BJ (cell line): ENCODE measurements at regions not wholly inside any gene's neighbourhood (a gene's known extent, or its start where the extent isn't known, plus 50 kb on each side); places are given as distances from the start of the nearest gene placed in this dataset.

Source experiments
- CTCF ChIA-PET: fragments of 350-600 bp; formaldehyde crosslinking; extraction: SDS; loops from one replicate; lab custom pipeline; 2021; ENCODE audit warnings: antibody characterized with exemption, inconsistent platforms; lab: Yijun Ruan, JAX
- POLR2A ChIA-PET: fragments of 300-600 bp; sonication (Branson Sonifier 250); formaldehyde crosslinking; extraction: SDS; loops from one replicate; lab custom pipeline; 2021; ENCODE audit warnings: antibody characterized with exemption; lab: Charles Lee
- DNase-seq: peaks from one replicate; pipeline ENCODE4 v3.0.0-alpha.2; 2011; ENCODE audit warnings: low read depth
- H3K27me3 ChIP-seq: 2 replicates; pipeline ENCODE4 v1.6.0; 2011; ENCODE audit warnings: low read length; ENCODE audit not compliant: control insufficient read depth, insufficient read depth
- H3K36me3 ChIP-seq: 2 replicates; pipeline ENCODE4 v1.5.1; 2011; ENCODE audit warnings: low read length; ENCODE audit not compliant: control insufficient read depth, insufficient read depth
- H3K4me3 ChIP-seq: 2 replicates; pipeline ENCODE4 v1.5.1; 2011; ENCODE audit warnings: low read depth, mild to moderate bottlenecking, control low read depth, low read length
- TF ChIP-seq, protein P1 (sequence below): IDR thresholded peaks from 2 replicates; pipeline ENCODE4 v1.5.1; 2011; ENCODE audit warnings: low read depth, mild to moderate bottlenecking, control low read depth, inconsistent platforms, low read length, moderate library complexity; ENCODE audit not compliant: insufficient read depth

GRCh38 chr17:72030067-72030899 is 90.5 kb upstream of the SOX9 start:
- CTCF ChIA-PET = interaction anchor here (0.8 to 2.2 kb wide), 9 partner anchors 8 to 29 kb away, joined by 3 to 7 read pairs (median 4); no protein-coding TSS in a partner anchor
- TF ChIP-seq, protein P1, sequence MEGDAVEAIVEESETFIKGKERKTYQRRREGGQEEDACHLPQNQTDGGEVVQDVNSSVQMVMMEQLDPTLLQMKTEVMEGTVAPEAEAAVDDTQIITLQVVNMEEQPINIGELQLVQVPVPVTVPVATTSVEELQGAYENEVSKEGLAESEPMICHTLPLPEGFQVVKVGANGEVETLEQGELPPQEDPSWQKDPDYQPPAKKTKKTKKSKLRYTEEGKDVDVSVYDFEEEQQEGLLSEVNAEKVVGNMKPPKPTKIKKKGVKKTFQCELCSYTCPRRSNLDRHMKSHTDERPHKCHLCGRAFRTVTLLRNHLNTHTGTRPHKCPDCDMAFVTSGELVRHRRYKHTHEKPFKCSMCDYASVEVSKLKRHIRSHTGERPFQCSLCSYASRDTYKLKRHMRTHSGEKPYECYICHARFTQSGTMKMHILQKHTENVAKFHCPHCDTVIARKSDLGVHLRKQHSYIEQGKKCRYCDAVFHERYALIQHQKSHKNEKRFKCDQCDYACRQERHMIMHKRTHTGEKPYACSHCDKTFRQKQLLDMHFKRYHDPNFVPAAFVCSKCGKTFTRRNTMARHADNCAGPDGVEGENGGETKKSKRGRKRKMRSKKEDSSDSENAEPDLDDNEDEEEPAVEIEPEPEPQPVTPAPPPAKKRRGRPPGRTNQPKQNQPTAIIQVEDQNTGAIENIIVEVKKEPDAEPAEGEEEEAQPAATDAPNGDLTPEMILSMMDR = peak; percentile 67
- POLR2A ChIA-PET = interaction anchor here (0.6 kb wide), 1 partner anchor 43 kb away, joined by 5 read pairs; no protein-coding TSS in a partner anchor

DNA sequence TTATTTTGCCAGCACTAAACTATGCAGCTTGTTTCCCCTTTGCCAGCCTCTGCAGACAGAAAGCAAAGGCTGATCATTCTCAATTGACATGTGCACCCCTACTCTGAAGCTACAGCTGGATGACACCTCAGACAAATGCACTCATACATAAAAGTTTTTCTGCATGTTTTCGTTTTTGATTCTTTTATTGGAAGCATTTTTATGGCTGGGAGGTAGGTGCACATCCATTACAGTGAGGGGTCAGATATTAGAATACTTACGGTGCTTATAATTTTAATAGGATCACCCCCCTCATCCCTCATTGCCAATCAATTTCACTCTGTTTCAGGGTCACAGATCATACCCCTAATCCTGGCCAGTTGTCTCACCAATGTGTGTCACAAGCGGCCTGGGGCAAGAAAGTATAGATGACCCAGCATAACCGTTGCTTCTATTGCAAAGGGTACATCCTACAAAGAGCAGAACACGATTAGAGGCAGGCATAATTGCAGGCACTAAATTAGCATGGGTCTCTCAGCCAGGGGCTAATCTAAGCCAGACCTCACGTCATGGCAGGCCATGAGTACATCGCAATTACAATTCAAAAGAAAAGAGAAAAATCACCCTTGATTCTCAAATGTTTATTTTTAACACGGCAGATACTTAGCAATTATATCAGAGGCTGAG is 89.5 kb upstream of the SOX9 start:
- POLR2A ChIA-PET = interaction anchor here (0.6 kb wide), 1 partner anchor 42 kb away, joined by 5 read pairs; no protein-coding TSS in a partner anchor
- no peak for DNase-seq
- Histone ChIP-seq H3K4me3 (no peak overlapping the region), H3K36me3 (no peaks in the 10 kb centered on the region), H3K27me3 (no peaks in the 10 kb centered on the region)
- CTCF ChIA-PET = interaction anchor here (1.0 to 2.2 kb wide), 7 partner anchors 11 to 30 kb away, joined by 3 to 7 read pairs (median 3); no protein-coding TSS in a partner anchor
- TF ChIP-seq, protein P1 = no peak

More at GRCh38 chr17:72030067-72030899, 90.5 kb upstream of the SOX9 start:
- Histone ChIP-seq H3K27me3 (no peaks in the 10 kb centered on the region), H3K36me3 (no peaks in the 10 kb centered on the region), H3K4me3 (peak overlapping the region; percentile 47)
- DNase-seq = no peak

DNA sequence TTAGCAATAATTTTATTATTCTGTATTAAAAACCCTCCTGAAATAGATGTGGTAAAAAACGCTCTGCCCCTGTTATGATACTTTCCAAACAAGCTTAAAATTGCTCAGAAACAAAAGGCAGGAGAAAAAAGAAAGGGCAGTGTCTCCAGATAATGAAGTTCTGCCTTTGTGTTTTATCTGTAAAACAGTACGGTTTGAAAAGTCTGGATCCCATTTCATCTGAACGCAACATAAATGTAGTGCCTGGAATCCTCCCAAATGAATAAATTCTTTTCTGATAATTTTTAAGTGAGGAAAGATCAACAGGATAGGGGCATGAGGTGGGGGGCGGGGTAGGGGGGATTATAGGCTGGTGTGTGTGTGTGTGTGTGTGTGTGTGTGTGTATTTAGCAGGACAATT is 87.5 kb upstream of the SOX9 start:
- Histone ChIP-seq H3K36me3 (no peaks in the 10 kb centered on the region), H3K4me3 (no peak overlapping the region), H3K27me3 (no peaks in the 10 kb centered on the region)
- ChIA-PET CTCF (no interaction called here), POLR2A (no interaction called here)
- DNase-seq = no peak
- TF ChIP-seq, protein P1 = no peak

- POLR2A ChIA-PET = no interaction called here
- no peak for DNase-seq
Observed at GRCh38 chr17:72034000-72034399, 86.8 kb upstream of the SOX9 start.

More at GRCh38 chr17:72034000-72034399, 86.8 kb upstream of the SOX9 start:
- CTCF ChIA-PET = no interaction called here
- H3K4me3 ChIP-seq = no peak overlapping the region
- H3K27me3 ChIP-seq = no peaks in the 10 kb centered on the region
- TF ChIP-seq, protein P1 = no peak
- no peaks in the 10 kb centered on the region for H3K36me3 ChIP-seq
